Fibroblast of pulmonary artery (primary cell): ENCODE measurements at regions not wholly inside any gene's neighbourhood (a gene's known extent, or its start where the extent isn't known, plus 50 kb on each side); places are given as distances from the start of the nearest gene placed in this dataset.

Experiments
- DNase-seq: peaks from one replicate; pipeline ENCODE4 v3.0.0-alpha.2; 2010; ENCODE audit warnings: low read depth
- H3K4me3 ChIP-seq: replicated peaks from 2 replicates; pipeline ENCODE4 v1.5.1; 2011; ENCODE audit warnings: low read depth, mild to moderate bottlenecking, control low read depth, low read length, moderate library complexity
- TF ChIP-seq, protein P1 (sequence below): IDR thresholded peaks from 2 replicates; pipeline ENCODE4 v1.5.1; 2011; ENCODE audit warnings: mild to moderate bottlenecking, control low read depth, low read length, inconsistent platforms; ENCODE audit errors: missing control alignments

DNA sequence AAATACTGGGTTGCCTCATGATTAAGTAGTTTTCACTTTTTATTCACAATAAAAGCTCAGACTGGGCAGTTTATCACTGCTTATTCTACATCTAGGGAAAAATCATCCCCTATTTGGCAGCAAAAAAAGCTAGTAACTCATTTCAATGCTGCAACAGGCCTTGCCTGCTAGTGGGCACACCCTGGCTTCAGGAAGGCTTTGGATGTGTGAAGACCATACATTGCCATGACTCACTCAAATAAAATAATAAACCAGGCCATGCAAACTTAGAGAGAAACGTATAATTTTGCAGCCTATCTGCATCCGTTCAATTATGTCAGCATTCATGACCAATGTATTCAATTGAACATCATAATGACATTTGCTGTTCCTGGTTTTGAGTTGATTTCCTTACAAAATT lies 402.9 kb downstream of the PIK3R1 start:
- no peak for DNase-seq
- H3K4me3 ChIP-seq: no peak overlapping the region
- TF ChIP-seq, protein P1, sequence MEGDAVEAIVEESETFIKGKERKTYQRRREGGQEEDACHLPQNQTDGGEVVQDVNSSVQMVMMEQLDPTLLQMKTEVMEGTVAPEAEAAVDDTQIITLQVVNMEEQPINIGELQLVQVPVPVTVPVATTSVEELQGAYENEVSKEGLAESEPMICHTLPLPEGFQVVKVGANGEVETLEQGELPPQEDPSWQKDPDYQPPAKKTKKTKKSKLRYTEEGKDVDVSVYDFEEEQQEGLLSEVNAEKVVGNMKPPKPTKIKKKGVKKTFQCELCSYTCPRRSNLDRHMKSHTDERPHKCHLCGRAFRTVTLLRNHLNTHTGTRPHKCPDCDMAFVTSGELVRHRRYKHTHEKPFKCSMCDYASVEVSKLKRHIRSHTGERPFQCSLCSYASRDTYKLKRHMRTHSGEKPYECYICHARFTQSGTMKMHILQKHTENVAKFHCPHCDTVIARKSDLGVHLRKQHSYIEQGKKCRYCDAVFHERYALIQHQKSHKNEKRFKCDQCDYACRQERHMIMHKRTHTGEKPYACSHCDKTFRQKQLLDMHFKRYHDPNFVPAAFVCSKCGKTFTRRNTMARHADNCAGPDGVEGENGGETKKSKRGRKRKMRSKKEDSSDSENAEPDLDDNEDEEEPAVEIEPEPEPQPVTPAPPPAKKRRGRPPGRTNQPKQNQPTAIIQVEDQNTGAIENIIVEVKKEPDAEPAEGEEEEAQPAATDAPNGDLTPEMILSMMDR: no peak

DNA sequence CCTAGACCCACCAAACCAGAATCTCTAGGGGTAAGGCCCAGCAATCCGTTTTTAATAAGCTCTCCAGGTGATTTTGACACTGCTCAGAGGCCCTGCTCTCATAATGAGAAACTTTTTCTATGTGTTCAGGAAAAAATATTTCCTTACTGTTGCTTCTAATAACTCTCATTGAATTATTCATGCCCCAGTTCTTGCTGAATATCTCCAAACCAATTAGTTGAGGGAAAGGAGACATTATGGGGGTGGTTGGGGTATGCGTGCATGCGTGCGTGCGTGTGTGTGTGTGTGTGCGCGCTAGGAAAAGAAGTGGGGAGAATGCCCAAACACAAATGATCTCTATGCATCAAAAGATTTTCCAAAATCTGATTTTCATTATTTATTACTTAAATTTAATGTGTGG lies 411.4 kb downstream of the PIK3R1 start:
- no peak for DNase-seq
- TF ChIP-seq, protein P1: no peak
- H3K4me3 ChIP-seq: no peak overlapping the region

DNA sequence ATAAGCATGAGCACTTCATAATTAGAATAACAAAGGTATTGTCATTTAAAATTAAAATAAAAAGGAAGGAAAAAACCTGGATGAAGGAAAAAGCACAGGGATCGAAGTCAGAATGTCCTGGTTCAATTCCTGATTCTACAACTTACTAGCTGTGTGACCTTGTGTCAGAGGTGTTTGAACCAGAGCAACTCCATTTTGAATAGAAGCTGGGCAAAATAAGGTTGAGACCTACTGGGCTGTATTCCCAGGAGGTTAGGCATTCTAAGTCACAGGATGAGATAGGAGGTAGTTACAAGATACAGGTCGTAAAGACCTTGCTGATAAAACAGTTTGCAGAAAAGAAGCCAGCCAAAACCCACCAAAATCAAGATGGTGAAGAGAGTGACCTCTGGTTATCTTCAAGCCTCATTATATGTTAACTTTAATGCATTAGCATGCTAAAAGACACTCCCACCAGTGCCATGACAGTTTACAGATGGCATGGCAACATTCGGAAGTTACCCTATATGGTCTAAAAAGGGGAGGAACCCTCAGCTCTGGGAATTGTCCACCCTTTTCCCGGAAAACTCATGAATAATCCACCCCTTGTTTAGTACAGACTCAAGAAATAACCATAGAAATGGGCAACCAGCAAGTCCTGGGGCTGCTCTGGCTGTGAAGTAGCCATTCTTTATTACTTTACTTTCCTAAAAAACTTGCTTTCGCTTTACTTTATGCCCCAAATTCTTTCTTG lies 412.7 kb downstream of the PIK3R1 start:
- DNase-seq: no peak
- no peak overlapping the region for H3K4me3 ChIP-seq
- TF ChIP-seq, protein P1: no peak

DNA sequence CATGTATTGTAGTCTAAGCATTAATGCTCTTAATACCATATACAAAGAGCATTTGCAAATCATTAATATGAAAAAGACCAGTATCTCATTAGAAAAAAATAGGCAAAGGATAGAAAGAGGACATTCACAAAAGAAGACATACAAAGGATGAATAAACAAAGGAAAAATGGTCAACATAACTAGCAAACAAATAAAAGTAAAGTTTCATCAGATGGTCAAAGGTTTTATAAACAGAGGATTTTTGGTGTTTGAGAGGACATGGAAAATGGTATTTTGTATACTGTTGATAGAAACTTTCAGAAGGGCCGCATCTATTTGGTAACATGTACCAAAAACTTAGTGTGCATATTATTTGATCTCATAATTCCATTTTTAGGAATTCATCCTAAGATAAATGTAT lies 414.8 kb downstream of the PIK3R1 start:
- no peak overlapping the region for H3K4me3 ChIP-seq
- DNase-seq: no peak
- TF ChIP-seq, protein P1: no peak

DNA sequence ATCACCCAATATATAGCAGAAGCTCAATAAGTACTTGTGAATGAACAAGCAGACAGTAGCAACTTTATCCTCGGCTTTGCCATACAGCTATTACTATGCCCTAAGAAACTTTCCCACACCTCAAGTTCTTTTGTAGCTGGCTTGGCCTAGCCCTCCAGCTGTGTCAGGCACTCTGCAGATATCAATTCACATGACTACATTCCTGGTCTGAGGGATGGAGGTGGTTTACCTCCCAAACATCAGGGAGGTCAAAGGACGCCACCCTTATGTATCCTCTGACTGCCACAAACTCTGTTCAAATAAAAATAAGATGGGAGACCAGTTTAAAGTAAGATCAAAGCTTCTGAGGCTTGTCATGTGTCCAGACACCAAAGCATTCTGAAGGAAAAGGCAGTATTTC lies 416.3 kb downstream of the PIK3R1 start:
- TF ChIP-seq, protein P1: no peak
- DNase-seq: no peak
- H3K4me3 ChIP-seq: no peak overlapping the region

DNA sequence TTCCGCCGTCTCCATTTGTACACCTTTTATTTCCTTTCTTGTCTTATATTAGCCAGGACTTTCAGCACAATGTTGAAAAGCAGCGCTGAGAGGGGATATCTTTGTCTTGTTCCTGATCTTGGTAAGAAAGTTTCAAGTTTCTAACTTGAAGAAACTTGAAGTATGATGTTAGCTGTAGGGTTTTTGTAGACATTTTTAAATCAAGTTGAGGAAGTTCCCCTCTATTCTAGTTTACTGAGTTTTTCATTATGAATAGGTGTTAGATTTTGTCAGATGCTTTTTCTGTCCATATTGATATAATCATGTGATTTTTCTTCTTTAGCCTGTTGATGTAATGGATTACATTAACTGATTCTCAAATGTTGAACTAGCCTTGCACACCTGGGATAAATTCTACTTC lies 425.7 kb downstream of the PIK3R1 start:
- no peak overlapping the region for H3K4me3 ChIP-seq
- DNase-seq: no peak
- TF ChIP-seq, protein P1: no peak

DNA sequence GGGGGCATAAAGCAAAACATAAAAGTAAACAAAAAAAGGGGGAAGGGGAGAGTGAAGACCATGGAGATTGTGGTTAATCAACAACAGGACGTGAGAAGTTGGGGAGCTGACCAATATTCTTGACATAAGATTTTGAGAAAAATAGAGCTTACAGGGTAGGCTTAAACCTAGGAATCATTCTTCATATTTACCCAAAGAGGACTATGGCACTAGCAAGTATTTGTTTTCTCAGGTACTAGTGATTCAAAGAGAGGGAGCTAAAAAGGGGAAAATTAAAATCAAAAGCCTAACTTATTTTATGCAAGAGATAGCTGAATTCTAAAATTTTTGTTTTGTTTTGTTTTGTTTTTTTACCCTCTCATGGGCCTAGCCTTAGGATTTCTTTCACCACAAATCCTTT lies 427.5 kb downstream of the PIK3R1 start:
- TF ChIP-seq, protein P1: no peak
- no peak for DNase-seq
- no peak overlapping the region for H3K4me3 ChIP-seq
